GM12878 (cell line): ENCODE measurements at regions not wholly inside any gene's neighbourhood (a gene's known extent, or its start where the extent isn't known, plus 50 kb on each side); places are given as distances from the start of the nearest gene placed in this dataset.

Experiments
- ATAC-seq: fragments of 200-7000 bp; cut with Tn5 transposase; 3 replicates; pipeline ENCODE4 v1.9.1; 2020; ENCODE audit warnings: mild to moderate bottlenecking, moderate library complexity
- BruUV-seq: library from RNA; stranded (reverse); fragments of 400-500 nt; replicated peaks from 2 replicates; lab custom pipeline; 2021; lab: Mats Ljungman, UMichigan
- CTCF ChIA-PET: fragments of 300-600 bp; sonication (Branson Sonifier 250); formaldehyde crosslinking; extraction: SDS; loops from one replicate; lab custom pipeline; 2021; ENCODE audit warnings: inconsistent platforms; lab: Yijun Ruan, JAX
- POLR2A ChIA-PET: fragments of 350-600 bp; formaldehyde crosslinking; extraction: SDS; loops from one replicate; lab custom pipeline; 2021; ENCODE audit warnings: inconsistent platforms; lab: Charles Lee
- RAD21 ChIA-PET: fragments of 300-600 bp; sonication (Branson Sonifier 250); formaldehyde crosslinking; loops from one replicate; lab custom pipeline; 2023; ENCODE audit warnings: antibody characterized with exemption; ENCODE audit not compliant: unreplicated experiment; lab: Charles Lee
- SMC1A ChIA-PET: fragments of 300-600 bp; sonication (Branson Sonifier 250); formaldehyde crosslinking; loops from one replicate; lab custom pipeline; 2023; ENCODE audit not compliant: unreplicated experiment, uncharacterized antibody; lab: Charles Lee
- DNase-seq: peaks from one replicate; pipeline ENCODE4 v3.0.0-alpha.2; 2011; ENCODE audit warnings: low read depth, low spot score
- FAIRE-seq: peaks from 3 replicates; lab custom pipeline; 2011; peaks lifted over from hg19 to GRCh38; lab: Jason Lieb, UNC
- H2AFZ ChIP-seq: 2 replicates; pipeline ENCODE4 v1.6.0; 2011; ENCODE audit warnings: low read depth, low read length, control low read depth; ENCODE audit not compliant: control insufficient read depth
- H3K27ac ChIP-seq: 2 replicates; pipeline ENCODE4 v1.5.1; 2011; ENCODE audit warnings: control low read depth; ENCODE audit not compliant: control insufficient read depth, insufficient read depth
- H3K27me3 ChIP-seq, 2 experiments: replicated peaks in 1 of 2; 2 replicates each; pipeline versions ENCODE4 v1.6.0 to v1.6.1; 2011; ENCODE audit warnings: low read length in 1 of 2; ENCODE audit not compliant: control insufficient read depth in 2 of 2, insufficient read depth in 2 of 2
- H3K36me3 ChIP-seq, 2 experiments: 2 replicates each; pipeline ENCODE4 v1.5.1; 2011; ENCODE audit warnings: low read length in 1 of 2; ENCODE audit not compliant: control insufficient read depth in 2 of 2, insufficient read depth in 2 of 2
- H3K4me1 ChIP-seq: 2 replicates; pipeline ENCODE4 v1.6.1; 2011; ENCODE audit warnings: mild to moderate bottlenecking, low read length, moderate library complexity, mixed read lengths; ENCODE audit not compliant: control insufficient read depth, insufficient read depth
- H3K4me2 ChIP-seq: 2 replicates; pipeline ENCODE4 v1.6.0; 2011; ENCODE audit warnings: control low read depth; ENCODE audit not compliant: control insufficient read depth, insufficient read depth
- H3K4me3 ChIP-seq: fragments of 200-600 bp; sonication (generic); 2 replicates; pipeline ENCODE4 v1.5.1; 2016
- H3K79me2 ChIP-seq: 2 replicates; pipeline ENCODE4 v1.6.0; 2011; ENCODE audit warnings: low read length; ENCODE audit not compliant: control insufficient read depth, insufficient read depth
- H3K9ac ChIP-seq: 2 replicates; pipeline ENCODE4 v1.8.0; 2011; ENCODE audit warnings: low read length, control low read depth, mixed read lengths; ENCODE audit not compliant: control insufficient read depth, insufficient read depth
- H3K9me3 ChIP-seq: replicated peaks from 3 replicates; pipeline ENCODE4 v1.5.1; 2011; ENCODE audit warnings: mild to moderate bottlenecking, low read length; ENCODE audit not compliant: control insufficient read depth, insufficient read depth
- H4K20me1 ChIP-seq: 2 replicates; pipeline ENCODE4 v1.6.0; 2011; ENCODE audit not compliant: control insufficient read depth, insufficient read depth
- ASH2L ChIP-seq: fragments of 300-600, 200-600 bp; sonication (generic); IDR thresholded peaks from 2 replicates; pipeline ENCODE4 v1.6.1; 2017; ENCODE audit warnings: low read depth, mild to moderate bottlenecking, borderline replicate concordance
- ATF7 ChIP-seq: fragments of 450-650 bp; IDR thresholded peaks from 2 replicates; pipeline ENCODE4 v1.6.1; 2016; ENCODE audit warnings: low read depth, mild to moderate bottlenecking
- BHLHE40 ChIP-seq, 2 experiments: fragments of 450-650 bp in 1 of 2; IDR thresholded peaks; 2 replicates each; pipeline ENCODE4 v1.6.1; 2011 to 2017; ENCODE audit warnings: low read depth in 2 of 2, borderline replicate concordance in 1 of 2, improper control_type of control experiment in 1 of 2, low read length in 1 of 2, mild to moderate bottlenecking in 1 of 2
- CREM ChIP-seq: IDR thresholded peaks from 2 replicates; pipeline ENCODE4 v1.6.1; 2014; ENCODE audit warnings: antibody characterized with exemption, low read depth
- ESRRA ChIP-seq: IDR thresholded peaks from 2 replicates; pipeline ENCODE4 v1.6.1; 2012; ENCODE audit warnings: mild to moderate bottlenecking, low read length, improper control_type of control experiment
- ETV6 ChIP-seq, 2 experiments: fragments of 450-650 bp in 1 of 2; IDR thresholded peaks in 1 of 2; conservative IDR thresholded peaks in 1 of 2; 2 replicates each; pipeline ENCODE4 v1.6.1; 2014; ENCODE audit warnings: antibody characterized with exemption in 1 of 2, borderline replicate concordance in 1 of 2, low read depth in 1 of 2, mild to moderate bottlenecking in 1 of 2, moderate library complexity in 1 of 2
- IRF5 ChIP-seq: fragments of 450-650 bp; IDR thresholded peaks from 2 replicates; pipeline ENCODE4 v1.6.1; 2017; ENCODE audit warnings: borderline replicate concordance
- LARP7 ChIP-seq: fragments of 450-650 bp; IDR thresholded peaks from 2 replicates; pipeline ENCODE4 v1.6.1; 2017; ENCODE audit warnings: mild to moderate bottlenecking
- MTA3 ChIP-seq: IDR thresholded peaks from 2 replicates; pipeline ENCODE4 v1.6.1; 2012; ENCODE audit warnings: low read length, inconsistent platforms, borderline replicate concordance
- NFIC ChIP-seq: IDR thresholded peaks from 2 replicates; pipeline ENCODE4 v1.6.1; 2012; ENCODE audit warnings: low read depth, mild to moderate bottlenecking, inconsistent platforms, low read length, moderate library complexity
- POU2F2 ChIP-seq: IDR thresholded peaks from 3 replicates; pipeline ENCODE4 v1.6.1; 2011; ENCODE audit warnings: low read depth, mild to moderate bottlenecking, low read length, borderline replicate concordance
- SMC3 ChIP-seq: IDR thresholded peaks from 2 replicates; pipeline ENCODE4 v1.6.1; 2011; ENCODE audit warnings: low read length, improper control_type of control experiment, borderline replicate concordance
- TCF7 ChIP-seq: IDR thresholded peaks from 2 replicates; pipeline ENCODE4 v1.6.1; 2014; ENCODE audit warnings: antibody characterized with exemption, borderline replicate concordance
- ZBTB33 ChIP-seq: fragments of 450-650 bp; IDR thresholded peaks from 2 replicates; pipeline ENCODE4 v1.6.1; 2017; ENCODE audit warnings: mild to moderate bottlenecking
- WGBS: methylation state at CpG from one replicate; pipeline ENCODE4 v1.1.6; 2016; ENCODE audit warnings: low lambda C conversion rate; ENCODE audit not compliant: insufficient replicate concordance, insufficient coverage; ENCODE audit errors: missing lambda C conversion rate; 5-methylcytosine and 5-hydroxymethylcytosine counted together
- in situ Hi-C: fragments of 300-500 bp; cut with MboI; formaldehyde crosslinking; loops from 9 replicates; pipeline ENCODE4 v1.14.3; 2018; ENCODE audit warnings: mixed read lengths
- intact Hi-C: fragments of 100-400 bp; cut with micrococcal nuclease; formaldehyde crosslinking; loops from one replicate; pipeline ENCODE4 v1.14.2; 2022; ENCODE audit not compliant: unreplicated experiment
- TF ChIP-seq, protein P1 (sequence below): fragments of 450-650 bp; IDR thresholded peaks from 2 replicates; pipeline ENCODE4 v1.6.1; 2017; ENCODE audit warnings: mild to moderate bottlenecking, moderate library complexity

DNA sequence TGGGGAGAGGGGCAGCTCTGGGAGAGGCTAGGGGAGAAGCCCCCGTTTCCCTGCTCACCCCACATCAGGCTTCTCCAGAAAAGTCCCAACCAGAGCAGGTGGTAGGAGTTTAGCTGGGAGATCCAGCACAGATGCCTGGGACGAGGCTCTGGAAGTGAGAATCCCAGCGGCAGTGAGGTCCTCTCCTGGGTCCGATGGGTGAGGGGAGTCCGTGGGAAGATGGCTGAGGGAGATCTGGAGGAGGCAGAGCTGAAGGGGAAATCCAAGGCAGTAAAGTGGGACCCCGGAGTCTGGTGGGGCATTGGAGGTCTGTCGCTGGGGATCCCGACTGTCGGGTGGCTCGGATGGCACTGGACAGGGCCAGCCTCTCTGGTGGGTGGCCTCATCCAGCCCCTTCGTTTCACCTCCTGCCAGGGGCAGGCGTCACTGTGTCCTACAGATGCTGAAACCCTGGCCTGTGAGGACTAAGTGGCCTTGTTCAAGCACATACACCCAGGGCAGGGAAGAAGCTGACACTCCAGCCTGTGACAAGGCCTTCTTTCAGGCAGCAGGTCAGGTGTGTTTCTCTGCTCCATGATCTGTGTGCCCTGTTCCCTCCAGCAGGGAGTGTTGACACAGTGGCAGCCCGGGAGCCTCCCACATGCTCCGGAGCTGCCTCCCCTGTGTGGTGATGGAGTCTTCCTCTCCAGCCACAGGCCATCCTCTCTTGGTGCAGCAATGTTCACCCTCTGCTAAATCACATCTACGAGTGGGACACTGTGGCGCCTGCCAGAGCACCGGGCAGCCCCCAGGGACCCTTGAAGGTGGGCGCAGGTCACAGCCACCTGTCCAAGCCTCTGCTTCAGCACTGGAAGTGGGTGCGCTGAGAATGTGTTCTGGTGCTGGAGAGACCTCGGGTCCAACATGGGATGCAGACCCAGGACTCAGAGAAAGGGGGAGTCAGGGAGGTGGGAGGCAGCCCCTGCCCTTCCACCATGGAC is 850.8 kb downstream of the BRD1 start (continued):
- no peak for TF ChIP-seq IRF5

DNA sequence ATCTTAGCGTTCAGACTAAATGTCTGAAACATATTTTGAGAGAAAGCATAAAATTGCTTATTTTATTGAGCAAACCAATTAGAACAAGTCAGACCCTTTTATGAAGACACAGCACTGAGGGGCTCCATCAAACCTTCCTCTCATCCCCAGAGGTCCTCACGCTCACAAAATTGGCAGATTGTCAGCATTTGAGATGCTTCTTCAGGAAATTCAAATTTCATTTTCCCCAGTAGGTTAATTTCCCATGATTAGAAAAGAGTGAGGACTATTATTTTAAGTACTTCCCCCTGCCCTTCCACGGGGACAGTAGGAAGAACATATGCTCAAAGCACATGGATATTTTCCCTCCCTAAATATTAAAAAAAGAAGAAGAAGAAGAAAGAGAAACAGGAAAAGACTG is 851.8 kb downstream of the BRD1 start:
- intact Hi-C loops = no loop called here
- FAIRE-seq (no peak), DNase-seq (no peak), ATAC-seq (no peak)
- 9% methylated on average over 3 of the region's 3 CpGs for WGBS
- no peak overlapping the region for H3K4me2 ChIP-seq
- no peaks in the 10 kb centered on the region for H3K4me1 ChIP-seq
- H3K4me3 ChIP-seq = no peak overlapping the region
- no peaks in the 10 kb centered on the region for H3K36me3 ChIP-seq
- in situ Hi-C loops = no loop called here
- no peaks in the 10 kb centered on the region for H3K79me2 ChIP-seq
- no peak overlapping the region for H3K9ac ChIP-seq
- ChIA-PET RAD21 (no interaction called here), CTCF (no interaction called here), SMC1A (no interaction called here), POLR2A (no interaction called here)
- no peak overlapping the region for H3K27ac ChIP-seq
- H3K27me3 ChIP-seq = no peaks in the 10 kb centered on the region
- BruUV-seq = no TSS peak
- no peaks in the 10 kb centered on the region for H4K20me1 ChIP-seq
- no peak overlapping the region for H2AFZ ChIP-seq
- H3K9me3 ChIP-seq = no peaks in the 10 kb centered on the region; the same call in 2 of the 3 replicates
- TF ChIP-seq NFIC (no peak), MTA3 (no peak), BHLHE40 (IDR thresholded peaks at IDR 0.05; ENCODE audit: borderline replicate concordance in 1 of 2, low read depth in 2 of 2, low read length in 1 of 2) (no peak), LARP7 (no peak), ESRRA (no peak), ZBTB33 (no peak), ASH2L (no peak), ETV6 (conservative IDR thresholded peaks at IDR 0.05 in 1 of 2, IDR thresholded peaks at IDR 0.05 in 1 of 2; ENCODE audit: borderline replicate concordance in 1 of 2, low read depth in 1 of 2) (no peak), SMC3 (no peak), ATF7 (no peak), CREM (no peak), POU2F2 (no peak), TCF7 (no peak)
- TF ChIP-seq, protein P1, sequence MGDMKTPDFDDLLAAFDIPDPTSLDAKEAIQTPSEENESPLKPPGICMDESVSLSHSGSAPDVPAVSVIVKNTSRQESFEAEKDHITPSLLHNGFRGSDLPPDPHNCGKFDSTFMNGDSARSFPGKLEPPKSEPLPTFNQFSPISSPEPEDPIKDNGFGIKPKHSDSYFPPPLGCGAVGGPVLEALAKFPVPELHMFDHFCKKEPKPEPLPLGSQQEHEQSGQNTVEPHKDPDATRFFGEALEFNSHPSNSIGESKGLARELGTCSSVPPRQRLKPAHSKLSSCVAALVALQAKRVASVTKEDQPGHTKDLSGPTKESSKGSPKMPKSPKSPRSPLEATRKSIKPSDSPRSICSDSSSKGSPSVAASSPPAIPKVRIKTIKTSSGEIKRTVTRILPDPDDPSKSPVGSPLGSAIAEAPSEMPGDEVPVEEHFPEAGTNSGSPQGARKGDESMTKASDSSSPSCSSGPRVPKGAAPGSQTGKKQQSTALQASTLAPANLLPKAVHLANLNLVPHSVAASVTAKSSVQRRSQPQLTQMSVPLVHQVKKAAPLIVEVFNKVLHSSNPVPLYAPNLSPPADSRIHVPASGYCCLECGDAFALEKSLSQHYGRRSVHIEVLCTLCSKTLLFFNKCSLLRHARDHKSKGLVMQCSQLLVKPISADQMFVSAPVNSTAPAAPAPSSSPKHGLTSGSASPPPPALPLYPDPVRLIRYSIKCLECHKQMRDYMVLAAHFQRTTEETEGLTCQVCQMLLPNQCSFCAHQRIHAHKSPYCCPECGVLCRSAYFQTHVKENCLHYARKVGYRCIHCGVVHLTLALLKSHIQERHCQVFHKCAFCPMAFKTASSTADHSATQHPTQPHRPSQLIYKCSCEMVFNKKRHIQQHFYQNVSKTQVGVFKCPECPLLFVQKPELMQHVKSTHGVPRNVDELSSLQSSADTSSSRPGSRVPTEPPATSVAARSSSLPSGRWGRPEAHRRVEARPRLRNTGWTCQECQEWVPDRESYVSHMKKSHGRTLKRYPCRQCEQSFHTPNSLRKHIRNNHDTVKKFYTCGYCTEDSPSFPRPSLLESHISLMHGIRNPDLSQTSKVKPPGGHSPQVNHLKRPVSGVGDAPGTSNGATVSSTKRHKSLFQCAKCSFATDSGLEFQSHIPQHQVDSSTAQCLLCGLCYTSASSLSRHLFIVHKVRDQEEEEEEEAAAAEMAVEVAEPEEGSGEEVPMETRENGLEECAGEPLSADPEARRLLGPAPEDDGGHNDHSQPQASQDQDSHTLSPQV = no peak
